HG03439 (cell line): ENCODE measurements at regions not wholly inside any gene's neighbourhood (a gene's known extent, or its start where the extent isn't known, plus 50 kb on each side); places are given as distances from the start of the nearest gene placed in this dataset.
A peak's percentile ranks its signal among the peaks of the same experiment; 100 is the strongest.
"Not testable (repeated sequence)": the region's sequence is repeated elsewhere in the genome, so short reads cannot be mapped to it uniquely, and the experiment has no call there.

Experiments
- ATAC-seq: cut with Tn5 transposase; IDR thresholded peaks from one replicate; pipeline ENCODE4 v1.9.1; 2021; ENCODE audit warnings: mild to moderate bottlenecking, moderate library complexity; ENCODE audit not compliant: unreplicated experiment

GRCh38 chr1:148432318-148432717 lies 50.8 kb downstream of the PPIAL4G start:
- not testable (repeated sequence) for ATAC-seq

DNA sequence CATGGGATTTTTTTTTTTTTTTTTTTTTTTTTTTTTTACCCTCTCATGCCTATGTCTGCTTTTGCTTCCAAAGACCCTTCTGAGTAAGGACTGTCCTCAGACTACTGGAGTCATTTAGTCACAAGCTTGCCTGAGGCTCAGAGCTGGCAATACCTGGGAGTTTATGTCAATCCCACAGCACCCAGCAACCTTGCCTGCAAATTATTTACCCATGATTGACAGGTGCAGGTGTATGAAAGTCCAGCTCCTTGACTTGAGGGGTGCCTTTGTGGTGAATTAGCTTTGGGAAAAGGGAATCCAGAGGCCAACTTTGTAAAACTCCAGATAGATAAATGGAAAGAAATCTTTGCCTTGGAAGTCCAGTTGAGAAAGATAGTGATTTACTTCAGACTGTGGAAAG lies 53.2 kb downstream of the PPIAL4G start:
- ATAC-seq: not testable (repeated sequence)

- not testable (repeated sequence) for ATAC-seq
Observed at GRCh38 chr1:148426940-148427611, 56.0 kb downstream of the PPIAL4G start.

- ATAC-seq: not testable (repeated sequence)
Observed at GRCh38 chr1:148426385-148426784, 56.7 kb downstream of the PPIAL4G start.

- not testable (repeated sequence) for ATAC-seq
Observed at GRCh38 chr1:148424143-148425003, 58.7 kb downstream of the PPIAL4G start.

DNA sequence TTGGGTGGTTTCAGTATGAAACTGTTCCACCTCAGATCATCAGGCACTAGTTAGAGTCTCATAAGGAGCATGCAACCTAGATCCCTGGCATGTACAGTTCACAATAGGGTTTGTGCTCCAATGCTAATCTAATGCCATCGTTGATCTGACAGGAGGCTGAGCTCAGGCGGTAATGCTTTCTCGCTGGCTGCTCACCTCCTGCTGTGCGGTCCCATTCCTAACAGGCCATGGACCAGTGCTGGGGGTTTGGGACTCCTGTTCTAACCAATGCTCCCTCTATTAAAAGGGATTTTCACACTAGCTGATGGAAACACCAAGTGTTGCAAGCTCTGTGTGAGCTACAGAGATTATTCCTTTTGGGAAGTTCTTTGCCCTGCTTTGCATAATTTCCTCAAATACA lies 60.2 kb downstream of the PPIAL4G start:
- not testable (repeated sequence) for ATAC-seq

DNA sequence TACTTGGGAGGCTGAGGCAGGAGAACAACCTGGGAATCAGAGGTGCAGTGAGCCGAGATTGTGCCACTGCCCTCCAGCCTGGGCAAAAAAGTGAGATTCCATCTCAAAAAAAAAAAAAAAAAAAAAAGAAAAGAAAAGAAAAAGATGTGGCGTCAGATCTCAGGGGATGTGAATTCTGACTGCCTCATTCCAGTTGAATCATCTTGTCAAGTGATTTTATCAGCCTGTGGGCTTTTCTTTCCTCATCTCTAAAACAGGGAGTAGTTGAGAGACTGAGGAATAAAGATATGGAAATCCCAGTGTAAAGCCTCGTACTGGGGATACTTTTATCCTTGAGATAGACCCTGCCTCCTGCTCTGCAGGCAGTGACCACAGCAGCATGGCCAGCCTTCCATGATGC lies 65.9 kb downstream of the PPIAL4G start:
- ATAC-seq: not testable (repeated sequence)

DNA sequence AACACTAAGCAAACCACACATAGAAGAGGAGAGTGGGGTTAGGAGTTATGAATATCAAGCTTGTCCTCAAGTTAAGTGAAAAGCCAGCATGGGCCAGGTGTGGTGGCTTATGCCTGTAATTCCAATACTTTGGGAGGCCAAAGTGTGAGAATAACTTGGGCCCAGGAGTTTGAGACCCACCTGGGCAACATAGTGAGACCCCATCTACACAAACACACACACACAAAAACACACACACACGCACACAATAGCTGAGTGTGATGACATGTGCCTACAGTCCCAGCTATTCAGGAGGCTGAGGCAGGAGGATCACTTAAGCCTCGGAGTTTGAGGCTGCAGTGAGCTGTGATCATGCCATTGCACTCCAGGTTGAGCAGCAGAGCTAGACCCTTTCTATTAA lies 69.7 kb downstream of the PPIAL4G start:
- not testable (repeated sequence) for ATAC-seq

GRCh38 chr1:148404786-148405568 lies 78.1 kb downstream of the PPIAL4G start:
- ATAC-seq: not testable (repeated sequence)

DNA sequence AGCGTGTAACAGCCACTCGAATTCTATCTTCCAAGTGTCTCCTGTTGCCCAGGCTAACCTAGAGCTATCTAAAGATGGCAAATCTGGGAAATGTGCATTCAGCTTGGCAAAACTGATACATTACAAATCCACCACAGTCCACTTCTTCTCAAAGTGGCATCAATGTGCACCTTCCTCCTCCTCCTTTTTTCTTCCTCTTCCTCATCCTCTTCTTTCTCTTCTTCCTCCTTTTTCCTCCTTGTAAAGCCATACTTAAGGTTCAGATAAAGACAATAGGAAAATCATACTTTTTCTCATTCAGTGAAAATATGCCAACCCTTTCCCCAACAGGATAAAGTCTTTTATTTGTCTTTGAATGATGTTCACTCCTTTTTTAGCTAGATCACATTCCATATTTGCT lies 79.2 kb downstream of the PPIAL4G start:
- not testable (repeated sequence) for ATAC-seq

DNA sequence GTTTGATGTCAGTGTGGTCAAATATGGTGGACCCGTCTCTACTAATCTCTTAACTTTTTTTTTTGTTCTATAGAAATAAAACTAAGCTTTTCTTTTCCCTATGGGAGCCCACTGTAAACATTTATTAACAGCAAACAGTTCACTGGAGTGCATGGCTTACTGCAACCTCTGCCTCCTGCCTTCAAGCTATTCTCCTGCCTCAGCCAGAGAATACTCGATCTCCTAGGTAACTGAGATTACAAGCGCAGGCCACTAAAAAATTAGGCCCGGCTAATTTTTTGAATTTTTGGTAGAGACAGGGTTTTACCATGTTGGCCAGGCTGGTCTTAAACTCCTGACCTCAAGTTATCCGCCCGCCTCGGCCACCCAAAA lies 80.0 kb downstream of the PPIAL4G start:
- ATAC-seq: not testable (repeated sequence)

DNA sequence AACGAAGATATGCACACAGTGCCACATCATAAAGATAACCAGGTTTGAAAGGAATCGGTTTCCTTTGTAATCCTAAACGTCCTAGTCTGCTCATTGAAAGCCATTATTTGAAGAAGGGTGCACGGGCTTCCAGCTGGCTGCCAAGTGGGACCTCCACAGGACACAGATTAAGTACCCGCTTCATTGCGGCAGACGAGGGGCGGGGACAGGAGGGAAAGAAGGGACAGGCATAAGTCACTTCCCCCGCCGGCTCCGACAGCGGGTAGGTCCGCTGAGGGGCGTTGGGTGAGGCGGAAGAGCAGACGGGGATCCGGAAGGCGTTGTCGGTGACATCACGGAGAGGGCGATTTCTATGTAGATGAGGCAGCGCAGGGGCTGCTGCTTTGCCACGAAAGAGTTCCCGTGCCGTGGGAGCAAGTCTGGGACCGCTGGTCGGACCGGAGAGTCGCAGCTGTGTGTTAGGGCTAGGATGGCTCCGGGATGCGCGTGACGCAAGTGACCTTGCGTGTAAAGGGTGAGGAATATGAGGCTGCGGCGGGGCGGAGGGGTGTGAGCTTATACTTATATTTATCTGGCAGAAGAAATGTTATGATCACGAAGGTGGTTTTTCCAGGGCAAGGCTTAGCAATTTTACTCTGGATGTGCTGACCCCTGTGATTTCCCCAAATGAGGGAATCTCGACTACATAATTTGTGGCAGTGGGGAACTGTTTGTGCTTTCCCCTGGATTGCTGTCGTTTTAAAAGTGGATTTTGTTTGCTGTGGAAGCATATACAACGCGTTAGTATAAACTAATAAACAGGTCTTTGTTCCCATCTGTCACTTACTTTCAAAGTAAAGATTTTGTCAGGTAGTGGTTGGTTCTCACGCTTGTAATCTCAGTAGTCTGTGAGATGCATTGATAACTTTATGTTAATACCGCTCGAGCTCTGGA lies 80.7 kb downstream of the PPIAL4G start:
- peak; percentile 92 for ATAC-seq

DNA sequence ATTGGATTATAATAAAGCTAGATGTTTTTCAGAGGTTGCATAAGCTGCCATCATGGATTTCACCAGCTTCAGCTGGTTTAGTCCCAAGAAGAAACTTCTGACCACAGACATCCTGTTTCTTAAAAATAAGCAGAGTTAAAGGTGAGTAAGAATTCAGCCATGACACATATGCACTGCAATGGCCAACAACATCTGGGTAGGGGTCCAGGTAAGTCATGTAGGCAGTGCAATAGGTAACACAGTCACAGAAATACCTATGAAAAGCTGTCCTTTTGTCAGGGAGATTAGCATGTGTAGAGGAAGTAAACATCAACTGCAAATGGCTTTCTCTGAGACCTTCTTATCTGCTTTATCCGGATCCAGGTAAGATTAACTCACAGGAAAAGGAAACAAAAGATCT lies 85.6 kb downstream of the PPIAL4G start:
- not testable (repeated sequence) for ATAC-seq

- not testable (repeated sequence) for ATAC-seq
Observed at GRCh38 chr1:148392505-148392904, 90.6 kb downstream of the PPIAL4G start.

- not testable (repeated sequence) for ATAC-seq
Observed at GRCh38 chr1:148391323-148391722, 91.8 kb downstream of the PPIAL4G start.

GRCh38 chr1:148389027-148389339 lies 94.1 kb downstream of the PPIAL4G start:
- no peak for ATAC-seq

- ATAC-seq: no peak
Observed at GRCh38 chr1:148388260-148389026, 94.7 kb downstream of the PPIAL4G start.

DNA sequence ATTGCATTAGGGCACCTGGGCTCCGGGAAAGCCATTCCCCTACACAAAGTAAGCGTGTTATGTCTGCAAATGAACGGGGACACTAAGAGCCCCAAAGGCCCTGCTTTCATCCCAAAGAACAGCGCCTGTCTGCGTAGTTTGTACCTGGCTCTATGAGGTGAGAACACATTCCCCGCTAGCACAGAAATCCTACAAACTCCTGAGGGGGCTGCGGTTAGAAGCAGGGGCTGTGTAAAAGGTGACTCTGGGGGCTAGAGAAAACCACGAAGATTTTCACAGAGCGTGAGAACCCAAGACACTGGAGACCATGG lies 95.2 kb downstream of the PPIAL4G start:
- not testable (repeated sequence) for ATAC-seq

DNA sequence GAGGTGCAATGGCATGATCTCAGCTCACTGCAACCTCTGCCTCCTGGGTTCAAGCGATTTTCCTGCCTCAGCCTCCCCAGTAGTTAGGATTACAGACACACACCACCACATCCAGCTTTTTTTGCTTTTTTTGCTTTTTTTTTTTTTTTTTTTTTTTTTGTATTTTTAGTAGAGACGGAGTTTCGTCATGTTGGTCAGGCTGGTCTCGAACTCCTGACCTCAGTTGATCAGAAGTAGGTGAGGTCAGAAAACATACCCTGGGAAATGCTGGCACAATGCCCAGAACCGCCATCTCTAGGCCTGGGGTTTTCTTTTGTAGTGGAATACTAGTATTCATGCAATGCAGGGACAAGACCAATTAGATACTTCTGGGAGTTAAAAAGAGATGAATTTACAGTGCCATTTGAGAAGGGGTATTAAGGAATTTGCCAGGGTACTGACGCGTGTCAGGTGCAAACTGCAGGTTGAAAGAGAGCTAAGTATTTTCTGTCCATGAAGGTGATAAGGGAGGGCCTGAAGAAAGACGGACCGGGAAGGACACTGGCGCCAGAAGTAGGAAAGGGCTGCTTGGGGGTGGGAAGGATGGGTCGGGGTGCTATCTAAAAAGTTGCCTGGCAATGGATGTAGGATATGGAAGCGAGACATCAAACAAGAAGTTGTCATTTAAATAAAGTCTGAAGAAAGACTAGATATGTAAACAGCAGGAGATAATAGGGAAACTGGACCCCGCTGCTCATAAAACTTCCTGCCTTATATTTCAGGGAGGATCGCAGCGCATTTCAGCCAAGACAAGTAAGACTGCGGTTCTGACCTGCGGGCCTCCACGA lies 95.8 kb downstream of the PPIAL4G start:
- not testable (repeated sequence) for ATAC-seq
